ENCODE measurements at regions not wholly inside any gene's neighbourhood (a gene's known extent, or its start where the extent isn't known, plus 50 kb on each side); places are given as distances from the start of the nearest gene placed in this dataset.
"Not testable (repeated sequence)": the region's sequence is repeated elsewhere in the genome, so short reads cannot be mapped to it uniquely, and the experiment has no call there.

- not testable (repeated sequence) for TF ChIP-seq EP300 (IDR thresholded peaks at IDR 0.05; ENCODE audit: low read depth in 2 of 2, low read length in 2 of 2); EP300 (CRISPR knock-in tag; IDR thresholded peaks at IDR 0.05; ENCODE audit: borderline replicate concordance); EZH2 (conservative IDR thresholded peaks at IDR 0.05; ENCODE audit: low read depth, low read length); FOXP1 (IDR thresholded peaks at IDR 0.05); FOXP1 (CRISPR knock-in tag; IDR thresholded peaks at IDR 0.05); FOXA1 (IDR thresholded peaks at IDR 0.05); FOXA1 (CRISPR knock-in tag; IDR thresholded peaks at IDR 0.05); ZNF225 (CRISPR knock-in tag; IDR thresholded peaks at IDR 0.05); ZFP1 (CRISPR knock-in tag; IDR thresholded peaks at IDR 0.05); ARHGAP35 (CRISPR knock-in tag; IDR thresholded peaks at IDR 0.05; ENCODE audit: borderline replicate concordance); ZNF83 (CRISPR knock-in tag; IDR thresholded peaks at IDR 0.05; ENCODE audit: borderline replicate concordance); ZNF24 (IDR thresholded peaks at IDR 0.05); MAX (IDR thresholded peaks at IDR 0.05); HMG20A (CRISPR knock-in tag; IDR thresholded peaks at IDR 0.05; ENCODE audit: borderline replicate concordance); TGIF2 (CRISPR knock-in tag; IDR thresholded peaks at IDR 0.05); MAFF (IDR thresholded peaks at IDR 0.05; ENCODE audit: low read depth, low read length)
- TF ChIP-seq, protein P1, sequence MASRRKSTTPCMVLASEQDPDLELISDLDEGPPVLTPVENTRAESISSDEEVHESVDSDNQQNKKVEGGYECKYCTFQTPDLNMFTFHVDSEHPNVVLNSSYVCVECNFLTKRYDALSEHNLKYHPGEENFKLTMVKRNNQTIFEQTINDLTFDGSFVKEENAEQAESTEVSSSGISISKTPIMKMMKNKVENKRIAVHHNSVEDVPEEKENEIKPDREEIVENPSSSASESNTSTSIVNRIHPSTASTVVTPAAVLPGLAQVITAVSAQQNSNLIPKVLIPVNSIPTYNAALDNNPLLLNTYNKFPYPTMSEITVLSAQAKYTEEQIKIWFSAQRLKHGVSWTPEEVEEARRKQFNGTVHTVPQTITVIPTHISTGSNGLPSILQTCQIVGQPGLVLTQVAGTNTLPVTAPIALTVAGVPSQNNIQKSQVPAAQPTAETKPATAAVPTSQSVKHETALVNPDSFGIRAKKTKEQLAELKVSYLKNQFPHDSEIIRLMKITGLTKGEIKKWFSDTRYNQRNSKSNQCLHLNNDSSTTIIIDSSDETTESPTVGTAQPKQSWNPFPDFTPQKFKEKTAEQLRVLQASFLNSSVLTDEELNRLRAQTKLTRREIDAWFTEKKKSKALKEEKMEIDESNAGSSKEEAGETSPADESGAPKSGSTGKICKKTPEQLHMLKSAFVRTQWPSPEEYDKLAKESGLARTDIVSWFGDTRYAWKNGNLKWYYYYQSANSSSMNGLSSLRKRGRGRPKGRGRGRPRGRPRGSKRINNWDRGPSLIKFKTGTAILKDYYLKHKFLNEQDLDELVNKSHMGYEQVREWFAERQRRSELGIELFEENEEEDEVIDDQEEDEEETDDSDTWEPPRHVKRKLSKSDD (CRISPR knock-in tag; IDR thresholded peaks at IDR 0.05; ENCODE audit: low read depth) = not testable (repeated sequence)
Measured at GRCh38 chr5:84746280-84746679, 361.6 kb upstream of the EDIL3 start.

Data from HepG2 (cell line).